ENCODE measurements at regions not wholly inside any gene's neighbourhood (a gene's known extent, or its start where the extent isn't known, plus 50 kb on each side); places are given as distances from the start of the nearest gene placed in this dataset.

DNA sequence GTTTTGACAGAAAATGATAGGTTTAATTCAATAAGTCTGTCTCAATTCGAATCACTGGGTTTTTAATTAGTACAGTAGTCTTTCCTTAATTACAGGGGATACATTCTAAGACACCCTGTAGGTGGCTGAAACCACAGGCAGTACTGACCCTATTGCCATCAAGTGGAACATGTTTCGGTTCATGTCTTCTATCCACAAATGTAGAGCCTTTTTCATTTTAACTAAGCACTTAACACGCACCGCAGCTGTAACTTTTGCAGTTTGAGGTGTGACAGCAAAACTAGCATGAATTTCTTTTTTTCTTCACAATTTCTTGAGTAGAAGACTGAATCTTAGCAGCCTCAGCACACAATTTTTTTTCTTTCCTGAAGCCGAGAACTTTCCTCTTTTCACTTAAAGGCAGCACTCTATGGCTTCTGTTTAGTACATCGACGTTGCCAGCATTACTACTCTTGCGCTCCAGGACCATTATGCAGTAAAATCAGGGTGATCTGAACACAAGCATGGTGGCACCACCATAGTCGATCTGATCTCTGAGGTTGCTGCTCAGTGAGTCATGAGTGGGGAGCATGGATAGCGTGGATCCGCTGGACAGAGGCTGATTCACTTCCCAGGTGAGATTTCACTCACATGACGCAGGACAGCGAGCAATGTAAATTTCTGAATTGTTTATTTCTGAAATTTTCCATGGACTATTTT is 805.1 kb downstream of the RNF144A start:
- TF ChIP-seq, protein P1, sequence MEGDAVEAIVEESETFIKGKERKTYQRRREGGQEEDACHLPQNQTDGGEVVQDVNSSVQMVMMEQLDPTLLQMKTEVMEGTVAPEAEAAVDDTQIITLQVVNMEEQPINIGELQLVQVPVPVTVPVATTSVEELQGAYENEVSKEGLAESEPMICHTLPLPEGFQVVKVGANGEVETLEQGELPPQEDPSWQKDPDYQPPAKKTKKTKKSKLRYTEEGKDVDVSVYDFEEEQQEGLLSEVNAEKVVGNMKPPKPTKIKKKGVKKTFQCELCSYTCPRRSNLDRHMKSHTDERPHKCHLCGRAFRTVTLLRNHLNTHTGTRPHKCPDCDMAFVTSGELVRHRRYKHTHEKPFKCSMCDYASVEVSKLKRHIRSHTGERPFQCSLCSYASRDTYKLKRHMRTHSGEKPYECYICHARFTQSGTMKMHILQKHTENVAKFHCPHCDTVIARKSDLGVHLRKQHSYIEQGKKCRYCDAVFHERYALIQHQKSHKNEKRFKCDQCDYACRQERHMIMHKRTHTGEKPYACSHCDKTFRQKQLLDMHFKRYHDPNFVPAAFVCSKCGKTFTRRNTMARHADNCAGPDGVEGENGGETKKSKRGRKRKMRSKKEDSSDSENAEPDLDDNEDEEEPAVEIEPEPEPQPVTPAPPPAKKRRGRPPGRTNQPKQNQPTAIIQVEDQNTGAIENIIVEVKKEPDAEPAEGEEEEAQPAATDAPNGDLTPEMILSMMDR (IDR thresholded peaks at IDR 0.05 in 2 of 3, conservative IDR thresholded peaks at IDR 0.05 in 1 of 3; ENCODE audit: borderline replicate concordance in 1 of 3, insufficient read depth in 1 of 3, low read depth in 2 of 3, low read length in 2 of 3), result no peak
- TF ChIP-seq POLR2AphosphoS5 (IDR thresholded peaks at IDR 0.05; ENCODE audit: low read depth, low read length) (no peak), EZH2phosphoT487 (IDR thresholded peaks at IDR 0.05; ENCODE audit: borderline replicate concordance) (no peak), SRF (IDR thresholded peaks at IDR 0.05; ENCODE audit: low read depth) (no peak)
